ENCODE measurements at regions not wholly inside any gene's neighbourhood (a gene's known extent, or its start where the extent isn't known, plus 50 kb on each side); places are given as distances from the start of the nearest gene placed in this dataset.

- no peak for DNase-seq
Measured at GRCh38 chr2:57528499-57528898, 518.1 kb upstream of the VRK2 start.

- DNase-seq = no peak
Measured at GRCh38 chr2:57534358-57534757, 512.2 kb upstream of the VRK2 start.

DNA sequence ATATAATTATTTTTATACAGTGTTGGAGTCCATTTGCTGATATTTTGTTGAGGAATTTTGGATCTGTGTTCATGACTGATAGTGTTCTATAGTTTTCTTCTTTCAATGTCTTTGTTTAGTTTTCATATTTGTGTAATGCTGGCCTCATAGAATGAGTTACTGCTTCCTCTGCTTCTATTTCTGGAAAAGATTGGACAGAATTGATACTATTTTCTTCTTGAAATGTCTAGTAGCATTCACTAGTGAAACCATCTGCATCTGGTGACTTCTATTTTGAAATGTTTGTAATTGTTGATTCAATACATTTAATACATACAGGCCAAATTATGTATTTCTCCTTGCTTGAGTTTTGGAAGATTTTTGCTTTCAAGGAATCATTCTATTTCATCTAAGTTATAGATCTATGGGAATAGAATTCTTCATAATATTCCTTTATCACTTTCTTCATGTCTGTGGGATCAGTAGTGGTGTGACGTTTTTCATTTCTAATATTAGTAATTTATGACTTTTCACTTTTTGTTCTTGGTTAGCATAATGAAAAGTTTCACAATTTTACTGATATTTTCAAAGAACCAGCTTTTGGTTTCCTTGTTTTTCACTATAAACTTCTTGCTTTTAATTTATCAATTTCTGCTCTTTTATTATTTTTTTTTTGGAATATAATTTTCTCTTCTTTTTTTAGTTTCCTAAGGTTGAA lies 509.9 kb upstream of the VRK2 start:
- no peak for DNase-seq

DNA sequence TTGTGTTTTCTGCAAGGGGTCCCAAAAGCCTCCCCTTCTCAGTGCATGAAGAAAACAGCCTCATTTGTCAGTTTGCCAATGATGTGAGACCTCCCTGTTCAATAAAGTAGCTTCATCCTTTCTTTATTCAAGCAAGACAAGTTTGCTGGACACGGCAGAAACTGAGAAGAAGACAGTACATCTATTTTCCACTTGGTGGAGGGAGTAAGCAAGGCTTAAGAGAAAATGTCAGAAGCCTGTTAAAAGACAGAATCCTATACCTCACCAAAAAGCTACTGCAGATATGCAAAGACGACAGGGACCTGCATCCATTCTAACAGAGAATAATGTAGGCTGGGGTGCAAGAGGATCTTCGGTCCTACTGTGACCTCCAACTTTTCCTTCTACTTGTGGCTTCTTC lies 506.8 kb upstream of the VRK2 start:
- no peak for DNase-seq

- DNase-seq = no peak
Measured at GRCh38 chr2:57542081-57542480, 504.5 kb upstream of the VRK2 start.

DNA sequence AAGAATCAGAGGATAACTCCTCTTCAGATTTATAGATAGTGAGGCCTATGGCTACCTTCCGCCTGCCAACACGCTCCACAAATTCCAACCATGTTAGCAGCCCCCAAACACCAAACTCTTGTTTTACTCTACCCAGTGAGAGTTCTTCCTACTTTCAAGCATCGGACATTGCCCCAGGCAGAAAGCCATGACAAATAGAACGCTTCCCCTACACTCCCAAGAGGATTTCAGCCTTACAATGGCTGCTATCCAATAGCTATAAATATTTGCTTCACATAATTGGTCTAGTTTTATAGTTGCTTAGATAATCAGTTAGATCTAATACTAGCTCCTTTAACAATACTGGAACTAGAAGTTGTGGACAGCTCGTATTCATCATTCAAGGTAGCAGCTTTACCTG lies 503.4 kb upstream of the VRK2 start:
- no peak for DNase-seq

DNA sequence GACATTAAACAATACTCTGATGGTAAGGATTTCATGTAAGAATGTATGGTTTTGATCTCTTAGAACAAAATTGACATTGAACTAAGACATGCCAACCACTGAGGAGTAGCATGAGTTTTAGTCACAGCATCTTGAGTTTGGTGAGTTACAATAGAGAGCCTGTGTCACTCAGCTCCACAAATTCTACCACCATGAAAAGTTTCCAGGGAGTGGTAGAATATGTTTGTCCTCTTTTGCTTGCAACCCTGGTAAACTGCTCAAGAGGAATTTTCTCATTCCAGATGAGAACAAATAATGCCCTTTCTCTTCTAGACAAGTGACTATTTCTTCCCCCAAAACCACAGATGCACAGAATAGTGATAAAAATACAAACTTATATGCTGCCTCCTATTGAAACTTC lies 502.0 kb upstream of the VRK2 start:
- DNase-seq = no peak

- no peak for DNase-seq
Measured at GRCh38 chr2:57546478-57546877, 500.1 kb upstream of the VRK2 start.

- DNase-seq = no peak
Measured at GRCh38 chr2:57549642-57550102, 496.9 kb upstream of the VRK2 start.

- DNase-seq = no peak
Measured at GRCh38 chr2:57550912-57551311, 495.7 kb upstream of the VRK2 start.

- no peak for DNase-seq
Measured at GRCh38 chr2:57552885-57553284, 493.7 kb upstream of the VRK2 start.

DNA sequence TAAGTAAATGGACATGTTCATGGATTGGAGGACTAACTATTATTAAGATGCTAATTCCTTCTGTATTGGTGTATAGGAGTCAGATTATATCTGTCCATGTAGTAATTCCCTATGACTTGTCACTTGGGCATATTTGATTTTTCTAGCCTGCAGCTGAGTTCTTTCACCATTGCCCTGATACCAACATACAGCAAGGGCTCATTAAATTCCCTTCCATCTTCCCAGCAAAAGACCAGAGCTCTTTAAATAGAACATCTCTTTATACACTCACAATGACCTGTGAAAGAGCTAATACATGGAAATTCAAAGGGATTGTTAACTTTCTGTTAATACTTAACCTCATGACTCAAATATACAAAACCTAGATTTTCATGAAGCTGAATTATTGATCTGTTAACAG lies 492.3 kb upstream of the VRK2 start:
- no peak for DNase-seq

DNA sequence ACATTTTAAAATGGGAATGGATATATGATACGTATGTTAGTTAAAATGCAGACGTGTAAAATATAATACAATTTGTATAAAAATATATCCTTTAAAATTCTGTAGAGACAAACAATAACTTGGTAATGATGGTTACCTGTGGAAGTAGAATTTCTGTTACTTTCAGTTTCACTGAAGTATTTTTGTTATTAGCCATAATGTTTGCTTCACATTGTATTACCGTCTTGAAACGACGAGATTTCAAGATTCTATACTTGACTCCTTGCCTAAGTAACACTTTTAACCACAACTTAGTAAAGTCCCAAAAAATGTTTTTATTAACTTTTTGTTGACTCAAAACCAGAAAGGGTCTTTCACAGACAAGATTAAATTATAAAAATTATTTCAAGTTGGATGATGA lies 488.3 kb upstream of the VRK2 start:
- DNase-seq = no peak

DNA sequence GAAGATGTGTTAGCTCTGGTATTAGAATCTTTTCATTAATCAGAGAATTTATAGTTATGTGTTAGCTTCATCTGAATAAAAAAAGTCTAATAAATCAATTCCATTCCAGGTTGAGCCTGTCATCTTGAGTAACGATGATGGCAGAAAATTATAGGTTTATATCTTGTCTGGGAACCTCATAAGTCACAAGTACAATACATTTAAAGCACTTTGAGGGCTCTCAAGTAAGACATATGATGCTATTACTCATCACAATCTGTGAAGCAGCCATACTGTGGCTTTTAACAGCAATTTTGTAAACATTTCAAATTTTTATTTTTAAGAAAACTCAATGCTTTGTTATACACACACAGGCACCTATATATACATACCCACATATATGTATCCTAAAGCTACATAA lies 484.1 kb upstream of the VRK2 start:
- no peak for DNase-seq

- DNase-seq = no peak
Measured at GRCh38 chr2:57563015-57563414, 483.6 kb upstream of the VRK2 start.

DNA sequence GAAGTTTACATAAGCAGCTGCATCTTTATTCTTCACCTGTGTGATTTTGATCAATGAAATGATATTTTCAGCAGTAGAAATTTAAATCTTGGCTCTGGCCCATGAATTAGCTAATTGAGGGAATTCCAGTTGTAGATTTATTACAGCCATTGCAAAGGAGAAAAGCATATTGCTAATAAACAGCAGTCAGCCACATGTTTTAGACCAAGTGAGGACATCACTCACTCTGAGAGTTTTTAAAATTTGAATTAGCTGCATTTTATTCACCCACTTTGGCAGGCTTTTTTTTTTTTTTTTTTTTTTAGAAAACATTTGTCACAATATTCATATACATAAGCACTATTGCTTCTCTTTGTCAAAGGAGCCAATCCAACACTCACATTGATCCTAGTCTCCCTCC lies 479.4 kb upstream of the VRK2 start:
- DNase-seq = no peak

GRCh38 chr2:57569396-57569795 lies 477.2 kb upstream of the VRK2 start:
- no peak for DNase-seq

- no peak for DNase-seq
Measured at GRCh38 chr2:57570961-57571360, 475.6 kb upstream of the VRK2 start.

DNA sequence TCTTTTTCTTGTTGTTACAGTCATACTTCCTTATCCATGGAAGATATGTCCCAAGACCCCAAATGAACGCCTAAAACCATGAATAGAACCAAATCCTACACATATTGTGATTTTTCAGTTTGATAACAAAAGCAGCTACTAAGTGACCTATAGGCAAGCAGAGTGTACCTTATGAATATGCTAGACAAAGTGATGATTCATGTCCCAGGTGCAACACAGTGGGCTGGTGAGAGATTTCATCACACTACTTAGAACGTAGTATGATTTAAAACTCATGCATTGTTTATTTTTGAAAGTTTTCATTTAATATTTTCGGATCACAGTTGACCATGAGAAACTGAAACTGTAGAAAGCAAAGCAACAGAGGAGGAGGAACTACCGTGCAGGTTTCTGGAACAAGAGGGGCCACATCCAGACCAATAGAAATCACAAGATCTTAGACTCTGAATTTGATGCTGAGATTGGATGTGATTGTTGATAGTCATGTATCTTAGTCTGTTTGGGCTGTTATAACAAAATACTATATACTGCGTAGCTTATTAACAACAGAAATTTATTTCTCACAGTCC lies 470.8 kb upstream of the VRK2 start:
- DNase-seq = no peak

GRCh38 chr2:57576983-57577382 lies 469.6 kb upstream of the VRK2 start:
- no peak for DNase-seq

DNA sequence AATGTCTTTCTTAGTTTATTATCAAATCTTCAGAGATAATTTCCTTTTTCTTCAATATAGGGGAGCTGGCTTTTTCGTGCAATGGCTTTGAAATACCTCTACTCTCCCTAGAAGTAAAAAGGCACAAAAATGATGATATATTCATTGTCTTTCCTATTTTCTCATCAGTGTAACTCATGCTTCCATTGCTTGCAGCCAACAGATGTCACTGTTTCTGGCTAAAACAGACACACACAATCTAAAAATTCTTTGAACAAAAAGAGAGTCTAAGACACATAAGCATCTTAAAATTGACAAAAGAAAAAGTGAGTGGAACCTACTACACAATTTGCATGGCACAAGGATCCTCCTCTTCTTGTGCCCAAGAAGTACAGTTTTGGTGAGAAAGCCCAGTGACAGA lies 448.7 kb upstream of the VRK2 start:
- no peak for DNase-seq

- DNase-seq = no peak
Measured at GRCh38 chr2:57598551-57598950, 448.1 kb upstream of the VRK2 start.

- no peak for DNase-seq
Measured at GRCh38 chr2:57602733-57603132, 443.9 kb upstream of the VRK2 start.

- DNase-seq = no peak
Measured at GRCh38 chr2:57614988-57615387, 431.6 kb upstream of the VRK2 start.
